Activated naive CD4-positive, alpha-beta T cell treated with anti-CD3 and anti-CD28 coated beads, Interleukin-2, amount 50 U/mL, for 24 hours (primary cell): ENCODE measurements at regions not wholly inside any gene's neighbourhood (a gene's known extent, or its start where the extent isn't known, plus 50 kb on each side); places are given as distances from the start of the nearest gene placed in this dataset.

Experiments
- H3K27ac Mint-ChIP-seq: one replicate; pipeline ENCODE4 v1.8.0; 2021; ENCODE audit warnings: mild to moderate bottlenecking, mixed read lengths
- H3K27me3 Mint-ChIP-seq: one replicate; pipeline ENCODE4 v1.8.0; 2021; ENCODE audit warnings: mixed read lengths
- H3K36me3 Mint-ChIP-seq: one replicate; pipeline ENCODE4 v1.8.0; 2021; ENCODE audit warnings: mixed read lengths
- H3K4me1 Mint-ChIP-seq: one replicate; pipeline ENCODE4 v1.8.0; 2021; ENCODE audit warnings: mixed read lengths
- H3K4me3 Mint-ChIP-seq: one replicate; pipeline ENCODE4 v1.8.0; 2021; ENCODE audit warnings: mild to moderate bottlenecking, mixed read lengths
- H3K9me3 Mint-ChIP-seq: one replicate; pipeline ENCODE4 v1.8.0; 2021; ENCODE audit warnings: mixed read lengths

- Mint-ChIP-seq H3K4me1 (no peaks in the 10 kb centered on the region), H3K27ac (no peak overlapping the region), H3K9me3 (no peaks in the 10 kb centered on the region), H3K36me3 (no peaks in the 10 kb centered on the region), H3K4me3 (no peak overlapping the region), H3K27me3 (no peaks in the 10 kb centered on the region)
Observed at GRCh38 chr5:89604342-89604741, 721.4 kb upstream of the MEF2C start.

- no peaks in the 10 kb centered on the region for H3K36me3 Mint-ChIP-seq
- H3K27ac Mint-ChIP-seq, result no peak overlapping the region
- H3K4me3 Mint-ChIP-seq, result no peak overlapping the region
- no peaks in the 10 kb centered on the region for H3K9me3 Mint-ChIP-seq
- no peaks in the 10 kb centered on the region for H3K27me3 Mint-ChIP-seq
- H3K4me1 Mint-ChIP-seq, result no peaks in the 10 kb centered on the region
Observed at GRCh38 chr5:89601880-89602279, 718.9 kb upstream of the MEF2C start.

- Mint-ChIP-seq H3K4me3 (no peak overlapping the region), H3K4me1 (no peaks in the 10 kb centered on the region), H3K9me3 (no peaks in the 10 kb centered on the region), H3K36me3 (no peaks in the 10 kb centered on the region), H3K27ac (no peak overlapping the region), H3K27me3 (no peaks in the 10 kb centered on the region)
Observed at GRCh38 chr5:89597878-89598277, 714.9 kb upstream of the MEF2C start.

DNA sequence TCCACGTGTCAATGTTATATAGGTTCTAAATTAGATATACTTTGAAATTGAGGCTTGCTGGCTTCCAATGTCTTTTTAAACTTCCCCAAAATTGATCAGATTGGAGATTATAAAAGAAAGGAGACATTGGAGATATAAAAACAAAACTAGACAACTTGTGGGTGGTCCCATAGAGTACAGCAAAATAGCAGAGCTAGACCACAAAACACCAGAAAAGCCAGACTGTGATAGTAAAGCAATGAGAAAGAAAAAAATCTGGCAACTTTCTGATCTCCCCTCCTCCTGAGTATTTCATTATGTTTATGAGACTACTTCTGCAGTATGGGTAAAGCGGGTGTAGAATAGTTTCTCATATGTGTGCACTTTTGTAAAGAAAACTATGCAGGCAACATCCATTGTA lies 713.8 kb upstream of the MEF2C start:
- peaks cover 6% of the 10 kb centered on the region for H3K9me3 Mint-ChIP-seq
- no peaks in the 10 kb centered on the region for H3K4me1 Mint-ChIP-seq
- H3K27me3 Mint-ChIP-seq, result no peaks in the 10 kb centered on the region
- H3K4me3 Mint-ChIP-seq, result no peak overlapping the region
- H3K27ac Mint-ChIP-seq, result no peak overlapping the region
- no peaks in the 10 kb centered on the region for H3K36me3 Mint-ChIP-seq

- peaks cover 7% of the 10 kb centered on the region for H3K9me3 Mint-ChIP-seq
Observed at GRCh38 chr5:89595056-89595455, 712.1 kb upstream of the MEF2C start.

GRCh38 chr5:89584339-89584956 lies 701.5 kb upstream of the MEF2C start:
- H3K27me3 Mint-ChIP-seq, result no peaks in the 10 kb centered on the region
- no peak overlapping the region for H3K27ac Mint-ChIP-seq
- H3K4me1 Mint-ChIP-seq, result no peaks in the 10 kb centered on the region
- no peak overlapping the region for H3K4me3 Mint-ChIP-seq
- no peaks in the 10 kb centered on the region for H3K9me3 Mint-ChIP-seq
- no peaks in the 10 kb centered on the region for H3K36me3 Mint-ChIP-seq

More at GRCh38 chr5:89595056-89595455, 712.1 kb upstream of the MEF2C start:
- H3K27ac Mint-ChIP-seq, result no peak overlapping the region
- H3K4me3 Mint-ChIP-seq, result no peak overlapping the region
- H3K4me1 Mint-ChIP-seq, result no peaks in the 10 kb centered on the region
- H3K27me3 Mint-ChIP-seq, result no peaks in the 10 kb centered on the region
- no peaks in the 10 kb centered on the region for H3K36me3 Mint-ChIP-seq

- H3K4me3 Mint-ChIP-seq, result no peak overlapping the region
Observed at GRCh38 chr5:89583534-89583933, 700.5 kb upstream of the MEF2C start.

GRCh38 chr5:89582768-89583339 lies 699.9 kb upstream of the MEF2C start:
- Mint-ChIP-seq H3K9me3 (no peaks in the 10 kb centered on the region), H3K36me3 (no peaks in the 10 kb centered on the region), H3K27ac (no peak overlapping the region), H3K27me3 (no peaks in the 10 kb centered on the region), H3K4me3 (no peak overlapping the region), H3K4me1 (no peaks in the 10 kb centered on the region)

More at GRCh38 chr5:89583534-89583933, 700.5 kb upstream of the MEF2C start:
- no peak overlapping the region for H3K27ac Mint-ChIP-seq
- no peaks in the 10 kb centered on the region for H3K27me3 Mint-ChIP-seq
- no peaks in the 10 kb centered on the region for H3K36me3 Mint-ChIP-seq
- no peaks in the 10 kb centered on the region for H3K4me1 Mint-ChIP-seq
- H3K9me3 Mint-ChIP-seq, result no peaks in the 10 kb centered on the region

- Mint-ChIP-seq H3K4me1 (no peaks in the 10 kb centered on the region), H3K36me3 (no peaks in the 10 kb centered on the region), H3K9me3 (no peaks in the 10 kb centered on the region), H3K27me3 (no peaks in the 10 kb centered on the region), H3K4me3 (no peak overlapping the region), H3K27ac (no peak overlapping the region)
Observed at GRCh38 chr5:89580976-89581375, 698.0 kb upstream of the MEF2C start.

DNA sequence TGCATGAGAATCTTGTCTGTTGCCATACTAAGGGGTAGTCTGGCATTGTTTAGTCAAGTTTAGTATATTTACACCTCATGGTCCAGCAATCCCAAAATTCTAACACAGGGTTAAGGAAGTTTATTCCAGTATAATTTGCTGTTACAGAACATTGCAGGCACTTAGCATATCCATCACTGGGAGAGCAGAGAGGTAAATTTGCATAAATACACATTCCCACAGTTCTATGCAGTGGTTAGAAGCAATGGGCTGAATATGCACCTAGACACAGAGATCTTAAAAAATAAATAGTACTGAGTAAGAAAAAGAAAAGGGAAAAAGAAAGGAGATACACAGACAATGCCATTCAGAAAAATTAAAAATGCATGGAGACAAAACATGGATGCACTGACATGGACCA lies 692.3 kb upstream of the MEF2C start:
- no peak overlapping the region for H3K27ac Mint-ChIP-seq
- no peaks in the 10 kb centered on the region for H3K4me1 Mint-ChIP-seq
- H3K4me3 Mint-ChIP-seq, result no peak overlapping the region

GRCh38 chr5:89573345-89573744 lies 690.4 kb upstream of the MEF2C start:
- H3K27me3 Mint-ChIP-seq, result no peaks in the 10 kb centered on the region
- H3K36me3 Mint-ChIP-seq, result no peaks in the 10 kb centered on the region
- H3K4me3 Mint-ChIP-seq, result no peak overlapping the region

More for the DNA sequence above, 692.3 kb upstream of the MEF2C start:
- no peaks in the 10 kb centered on the region for H3K9me3 Mint-ChIP-seq
- H3K36me3 Mint-ChIP-seq, result no peaks in the 10 kb centered on the region
- H3K27me3 Mint-ChIP-seq, result no peaks in the 10 kb centered on the region

GRCh38 chr5:89572696-89573095 lies 689.7 kb upstream of the MEF2C start:
- H3K36me3 Mint-ChIP-seq, result no peaks in the 10 kb centered on the region
- H3K4me1 Mint-ChIP-seq, result no peaks in the 10 kb centered on the region
- H3K27ac Mint-ChIP-seq, result no peak overlapping the region
- H3K27me3 Mint-ChIP-seq, result no peaks in the 10 kb centered on the region
- H3K4me3 Mint-ChIP-seq, result no peak overlapping the region
- H3K9me3 Mint-ChIP-seq, result peaks cover 6% of the 10 kb centered on the region

More at GRCh38 chr5:89573345-89573744, 690.4 kb upstream of the MEF2C start:
- H3K9me3 Mint-ChIP-seq, result peaks cover 6% of the 10 kb centered on the region
- no peak overlapping the region for H3K27ac Mint-ChIP-seq
- H3K4me1 Mint-ChIP-seq, result no peaks in the 10 kb centered on the region

- H3K4me1 Mint-ChIP-seq, result no peaks in the 10 kb centered on the region
- no peaks in the 10 kb centered on the region for H3K27me3 Mint-ChIP-seq
- H3K27ac Mint-ChIP-seq, result no peak overlapping the region
Observed at GRCh38 chr5:89570557-89570956, 687.6 kb upstream of the MEF2C start.

GRCh38 chr5:89566340-89566739 lies 683.4 kb upstream of the MEF2C start:
- H3K27ac Mint-ChIP-seq, result no peak overlapping the region

More at GRCh38 chr5:89570557-89570956, 687.6 kb upstream of the MEF2C start:
- Mint-ChIP-seq H3K36me3 (no peaks in the 10 kb centered on the region), H3K9me3 (peaks cover 6% of the 10 kb centered on the region), H3K4me3 (no peak overlapping the region)

GRCh38 chr5:89560696-89561095 lies 677.7 kb upstream of the MEF2C start:
- Mint-ChIP-seq H3K9me3 (no peaks in the 10 kb centered on the region), H3K27ac (no peak overlapping the region), H3K4me3 (no peak overlapping the region), H3K27me3 (no peaks in the 10 kb centered on the region), H3K4me1 (no peaks in the 10 kb centered on the region), H3K36me3 (no peaks in the 10 kb centered on the region)

More at GRCh38 chr5:89566340-89566739, 683.4 kb upstream of the MEF2C start:
- Mint-ChIP-seq H3K4me1 (no peaks in the 10 kb centered on the region), H3K27me3 (no peaks in the 10 kb centered on the region), H3K9me3 (peaks cover 6% of the 10 kb centered on the region), H3K4me3 (no peak overlapping the region), H3K36me3 (no peaks in the 10 kb centered on the region)

- no peaks in the 10 kb centered on the region for H3K9me3 Mint-ChIP-seq
- no peak overlapping the region for H3K4me3 Mint-ChIP-seq
- H3K27ac Mint-ChIP-seq, result no peak overlapping the region
- no peaks in the 10 kb centered on the region for H3K27me3 Mint-ChIP-seq
- H3K4me1 Mint-ChIP-seq, result no peaks in the 10 kb centered on the region
- no peaks in the 10 kb centered on the region for H3K36me3 Mint-ChIP-seq
Observed at GRCh38 chr5:89556215-89556913, 673.4 kb upstream of the MEF2C start.
